HCT116 (cell line): ENCODE measurements at regions not wholly inside any gene's neighbourhood (a gene's known extent, or its start where the extent isn't known, plus 50 kb on each side); places are given as distances from the start of the nearest gene placed in this dataset.

ENCODE experiments used
- ATAC-seq: fragments of 200-7000 bp; cut with Tn5 transposase; 2 replicates; pipeline ENCODE4 v1.9.1; 2020; ENCODE audit warnings: mild to moderate bottlenecking, moderate library complexity
- BruUV-seq: library from RNA; stranded (reverse); fragments of 400-500 nt; replicated peaks from 2 replicates; lab custom pipeline; 2021; lab: Mats Ljungman, UMichigan
- CTCF ChIA-PET: fragments of 300-600 bp; sonication (Branson Sonifier 250); formaldehyde crosslinking; loops from one replicate; lab custom pipeline; 2021; ENCODE audit warnings: antibody characterized with exemption; lab: Charles Lee
- POLR2A ChIA-PET: fragments of 300-600, 350-600 bp; sonication (Branson Sonifier 250); formaldehyde crosslinking; loops from one replicate; lab custom pipeline; 2021; ENCODE audit warnings: antibody characterized with exemption; lab: Charles Lee
- RAD21 ChIA-PET, 2 experiments: fragments of 300-600 bp; sonication (Branson Sonifier 250); formaldehyde crosslinking; loops; one replicate each; lab custom pipeline; 2023; ENCODE audit warnings: low total read pairs in 2 of 2; ENCODE audit not compliant: uncharacterized antibody in 2 of 2, unreplicated experiment in 2 of 2, low non-redundant PET in 1 of 2; lab: Charles Lee
- DNase-seq: peaks from one replicate; pipeline ENCODE4 v3.0.0-alpha.2; 2010; ENCODE audit warnings: low read depth, low spot score
- H2AFZ ChIP-seq: fragments of 200-600 bp; shearing (Covaris generic), sonication (generic); 2 replicates; pipeline ENCODE4 v1.6.1; 2017; ENCODE audit warnings: low read depth, mixed run types, mixed read lengths, antibody characterized with exemption, low read length; ENCODE audit not compliant: poor library complexity, severe bottlenecking
- H3K27ac ChIP-seq: 2 replicates; pipeline ENCODE4 v1.5.1; 2012; ENCODE audit warnings: low read depth, low read length
- H3K27me3 ChIP-seq: fragments of 200-600 bp; sonication (generic); 2 replicates; pipeline ENCODE4 v1.6.1; 2016; ENCODE audit warnings: mixed run types, low read length, mixed read lengths; ENCODE audit not compliant: insufficient read depth
- H3K36me3 ChIP-seq, 2 experiments: fragments of 200-500 bp in 1 of 2; fragments of 200-600 bp in 1 of 2; sonication (Bioruptor generic) in 1 of 2; sonication (generic) in 1 of 2; 2 replicates each; pipeline versions ENCODE4 v1.5.1 to v1.6.1; 2014 to 2016; ENCODE audit warnings: low read length in 2 of 2, inconsistent platforms in 1 of 2, mixed read lengths in 1 of 2, mixed run types in 1 of 2; ENCODE audit not compliant: insufficient read depth in 2 of 2, control insufficient read depth in 1 of 2
- H3K4me1 ChIP-seq, 2 experiments: fragments of 200-600 bp in 1 of 2; sonication (generic) in 1 of 2; 2 replicates each; pipeline versions ENCODE4 v1.5.1 to v1.6.1; 2012 to 2017; ENCODE audit warnings: low read length in 2 of 2, inconsistent platforms in 1 of 2, mild to moderate bottlenecking in 1 of 2, mixed read lengths in 1 of 2, mixed run types in 1 of 2, moderate library complexity in 1 of 2; ENCODE audit not compliant: insufficient read depth in 2 of 2, control insufficient read depth in 1 of 2
- H3K4me2 ChIP-seq: fragments of 200-600 bp; sonication (generic); 2 replicates; pipeline ENCODE4 v1.6.1; 2017; ENCODE audit warnings: mixed run types, low read length, mixed read lengths
- H3K4me3 ChIP-seq, 2 experiments: fragments of 200-600 bp in 1 of 2; sonication (generic) in 1 of 2; replicated peaks in 1 of 2; 2 replicates each; pipeline ENCODE4 v1.5.1; 2011 to 2016; ENCODE audit warnings: low read length in 2 of 2, control low read depth in 1 of 2, low read depth in 1 of 2, mild to moderate bottlenecking in 1 of 2, mixed read lengths in 1 of 2, mixed run types in 1 of 2
- H3K79me2 ChIP-seq: fragments of 200-600 bp; sonication (generic); 2 replicates; pipeline ENCODE4 v1.6.1; 2017; ENCODE audit warnings: mild to moderate bottlenecking, mixed run types, low read length, moderate library complexity, mixed read lengths; ENCODE audit not compliant: insufficient read depth
- H3K9ac ChIP-seq: fragments of 200-600 bp; sonication (generic); 2 replicates; pipeline ENCODE4 v1.6.1; 2016; ENCODE audit warnings: low read length, mixed read lengths
- H3K9me2 ChIP-seq: fragments of 200-600 bp; sonication (generic), shearing (Covaris generic); 2 replicates; pipeline ENCODE4 v1.6.1; 2017; ENCODE audit warnings: mixed run types, mild to moderate bottlenecking, moderate library complexity; ENCODE audit not compliant: insufficient read depth
- H3K9me3 ChIP-seq, 2 experiments: fragments of 200-500 bp in 1 of 2; fragments of 200-600 bp in 1 of 2; sonication (Bioruptor generic) in 1 of 2; sonication (generic) in 1 of 2; 2 replicates each; pipeline ENCODE4 v1.6.1; 2014 to 2017; ENCODE audit warnings: low read length in 2 of 2, mixed read lengths in 2 of 2, inconsistent platforms in 1 of 2, low read depth in 1 of 2, mild to moderate bottlenecking in 1 of 2, mixed run types in 1 of 2, moderate library complexity in 1 of 2; ENCODE audit not compliant: control insufficient read depth in 1 of 2, insufficient read depth in 1 of 2
- H4K20me1 ChIP-seq: fragments of 200-600 bp; sonication (generic), shearing (Covaris generic); 2 replicates; pipeline ENCODE4 v1.6.1; 2017; ENCODE audit warnings: mixed run types, mild to moderate bottlenecking, moderate library complexity; ENCODE audit not compliant: insufficient read depth
- ATF3 ChIP-seq: IDR thresholded peaks from 2 replicates; pipeline ENCODE4 v1.6.1; 2012
- CEBPB ChIP-seq: IDR thresholded peaks from 2 replicates; pipeline ENCODE4 v1.6.1; 2012; ENCODE audit warnings: low read depth
- CTCF ChIP-seq, 3 experiments: fragments of 200-600 bp in 1 of 3; sonication (generic) in 1 of 3; IDR thresholded peaks in 2 of 3; conservative IDR thresholded peaks in 1 of 3; 2 replicates each; pipeline ENCODE4 v1.5.1; 2012 to 2017; ENCODE audit warnings: low read depth in 2 of 3, low read length in 2 of 3, antibody characterized with exemption in 1 of 3, borderline replicate concordance in 1 of 3, control low read depth in 1 of 3, mild to moderate bottlenecking in 1 of 3, mixed read lengths in 1 of 3, mixed run types in 1 of 3, moderate library complexity in 1 of 3; ENCODE audit not compliant: insufficient read depth in 1 of 3
- EGR1 ChIP-seq: IDR thresholded peaks from 2 replicates; pipeline ENCODE4 v1.6.1; 2012; ENCODE audit warnings: low read depth
- ELF1 ChIP-seq: IDR thresholded peaks from 2 replicates; pipeline ENCODE4 v1.6.1; 2012; ENCODE audit warnings: low read depth, borderline replicate concordance
- EZH2 ChIP-seq: fragments of 200-600 bp; sonication (generic); IDR thresholded peaks from 2 replicates; pipeline ENCODE4 v1.6.1; 2017; ENCODE audit warnings: antibody characterized with exemption, mixed run types
- EZH2phosphoT487 ChIP-seq: fragments of 200-600 bp; IDR thresholded peaks from 2 replicates; pipeline ENCODE4 v1.6.1; 2018; ENCODE audit warnings: antibody characterized with exemption, borderline replicate concordance
- FOSL1 ChIP-seq: IDR thresholded peaks from 2 replicates; pipeline ENCODE4 v1.6.1; 2012; ENCODE audit warnings: low read depth
- POLR2A ChIP-seq: IDR thresholded peaks from 2 replicates; pipeline ENCODE4 v1.7.0; 2011; ENCODE audit warnings: borderline replicate concordance; ENCODE audit not compliant: insufficient read depth, insufficient read length; ENCODE audit errors: extremely low read depth
- RAD21 ChIP-seq: IDR thresholded peaks from 2 replicates; pipeline ENCODE4 v1.6.1; 2012; ENCODE audit warnings: low read depth, mild to moderate bottlenecking
- SIN3A ChIP-seq: IDR thresholded peaks from 2 replicates; pipeline ENCODE4 v1.6.1; 2012; ENCODE audit warnings: low read depth
- SP1 ChIP-seq: IDR thresholded peaks from 2 replicates; pipeline ENCODE4 v1.6.1; 2012; ENCODE audit warnings: low read depth
- SRF ChIP-seq: IDR thresholded peaks from 2 replicates; pipeline ENCODE4 v1.6.1; 2012; ENCODE audit warnings: low read depth
- TCF7L2 ChIP-seq: IDR thresholded peaks from 2 replicates; pipeline ENCODE4 v1.7.0; 2011; ENCODE audit warnings: borderline replicate concordance, inconsistent platforms; ENCODE audit not compliant: insufficient read depth, insufficient read length; ENCODE audit errors: extremely low read depth
- YY1 ChIP-seq: IDR thresholded peaks from 2 replicates; pipeline ENCODE4 v1.6.1; 2011; ENCODE audit warnings: low read length, low read depth, moderate library complexity, mild to moderate bottlenecking; ENCODE audit not compliant: insufficient replicate concordance; ENCODE audit errors: extremely low read depth
- ZBTB33 ChIP-seq: IDR thresholded peaks from 2 replicates; pipeline ENCODE4 v1.6.1; 2011; ENCODE audit warnings: mild to moderate bottlenecking, low read length, moderate library complexity; ENCODE audit not compliant: insufficient replicate concordance; ENCODE audit errors: extremely low read depth
- ZFX ChIP-seq: fragments of 450-650 bp; IDR thresholded peaks from 2 replicates; pipeline ENCODE4 v1.6.1; 2017
- ZNF274 ChIP-seq: fragments of 200-500 bp; sonication (Bioruptor generic); IDR thresholded peaks from 2 replicates; pipeline ENCODE4 v1.6.1; 2014; ENCODE audit warnings: mild to moderate bottlenecking, low read depth, low read length, inconsistent platforms
- intact Hi-C: fragments of 100-400 bp; cut with micrococcal nuclease; formaldehyde crosslinking; loops from 2 replicates; pipeline ENCODE4 v1.10.0; 2022
- TF ChIP-seq, protein P1 (sequence below): IDR thresholded peaks from 2 replicates; pipeline ENCODE4 v1.6.1; 2012

GRCh38 chr12:63416788-63417187 is 251.5 kb downstream of the DPY19L2 start:
- Histone ChIP-seq H3K9me3 (no peaks in the 10 kb centered on the region; a peak in 1 of 4 replicates), H3K36me3 (no peaks in the 10 kb centered on the region), H3K9me2 (no peaks in the 10 kb centered on the region), H3K4me3 (no peak overlapping the region), H3K4me1 (peaks cover 0 to 19% of the 10 kb centered on the region in 2 experiments; a peak in 2 of 4 replicates), H3K27me3 (no peaks in the 10 kb centered on the region)
- no peak for ATAC-seq
- intact Hi-C loops, result no loop called here
- RAD21 ChIA-PET, result no interaction called here
- no peak for TF ChIP-seq CEBPB
- no peak for TF ChIP-seq FOSL1
- no peak for TF ChIP-seq ZFX
- TF ChIP-seq CTCF (IDR thresholded peaks at IDR 0.05 in 2 of 3, conservative IDR thresholded peaks at IDR 0.05 in 1 of 3; ENCODE audit: borderline replicate concordance in 1 of 3, insufficient read depth in 1 of 3, low read depth in 2 of 3, low read length in 2 of 3), result no peak
- no peak for TF ChIP-seq TCF7L2
- TF ChIP-seq ZNF274, result no peak
- no peak for TF ChIP-seq EZH2phosphoT487
- no peak for TF ChIP-seq ZBTB33
- no peak for TF ChIP-seq ELF1
- TF ChIP-seq, protein P1, sequence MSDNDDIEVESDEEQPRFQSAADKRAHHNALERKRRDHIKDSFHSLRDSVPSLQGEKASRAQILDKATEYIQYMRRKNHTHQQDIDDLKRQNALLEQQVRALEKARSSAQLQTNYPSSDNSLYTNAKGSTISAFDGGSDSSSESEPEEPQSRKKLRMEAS, result no peak
- no peak for TF ChIP-seq POLR2A
- no peak for TF ChIP-seq EGR1
- no peak for TF ChIP-seq ATF3
- TF ChIP-seq RAD21, result no peak
- no peak for TF ChIP-seq YY1
- no peak for TF ChIP-seq SRF
- TF ChIP-seq EZH2, result no peak
- TF ChIP-seq SIN3A, result no peak
- no peak for TF ChIP-seq SP1
- TF ChIP-seq, all 23 proteins: peak for 0
- Histone ChIP-seq H2AFZ (no peak overlapping the region), H3K9ac (no peak overlapping the region), H3K79me2 (no peaks in the 10 kb centered on the region), H3K4me2 (no peak overlapping the region), H3K27ac (no peak overlapping the region), H4K20me1 (no peaks in the 10 kb centered on the region)
- BruUV-seq, result no TSS peak
- ChIA-PET POLR2A (no interaction called here), CTCF (no interaction called here)
- DNase-seq, result no peak
